ENCODE measurements at regions not wholly inside any gene's neighbourhood (a gene's known extent, or its start where the extent isn't known, plus 50 kb on each side); places are given as distances from the start of the nearest gene placed in this dataset.

GRCh38 chr3:18809640-18810305 is 338.5 kb upstream of the KCNH8 start:
- TF ChIP-seq EZH2 (IDR thresholded peaks at IDR 0.05; ENCODE audit: low read depth) (no peak), CTCF (conservative IDR thresholded peaks at IDR 0.05) (no peak)
